Upper lobe of left lung (tissue), 6 donors: ENCODE measurements at regions not wholly inside any gene's neighbourhood (a gene's known extent, or its start where the extent isn't known, plus 50 kb on each side); places are given as distances from the start of the nearest gene placed in this dataset.

Experiments used
- ATAC-seq, 2 donors: fragments of 200-7000 bp; cut with Tn5 transposase; one replicate each; pipeline ENCODE4 v1.9.1; 2022; ENCODE audit warnings: mild to moderate bottlenecking in 2 of 2, moderate library complexity in 2 of 2; ENCODE audit not compliant: low FRiP score in 2 of 2
- DNase-seq, 2 donors: peaks; one replicate each; pipeline ENCODE4 v3.0.0-alpha.2; 2019 to 2020
- H3K27ac ChIP-seq, 4 donors: fragments of 200-600 bp; sonication (generic); one replicate each; pipeline ENCODE4 v1.5.1; 2016 to 2019
- H3K27me3 ChIP-seq, 4 donors: fragments of 200-600 bp; sonication (generic); one replicate each; pipeline ENCODE4 v1.5.1; 2017 to 2019
- H3K36me3 ChIP-seq, 4 donors: fragments of 200-600 bp; sonication (generic); one replicate each; pipeline ENCODE4 v1.5.1; 2016 to 2019
- H3K4me1 ChIP-seq, 4 donors: fragments of 200-600 bp; sonication (generic); one replicate each; pipeline ENCODE4 v1.5.1; 2018 to 2019
- H3K4me3 ChIP-seq, 4 donors: fragments of 200-600 bp; sonication (generic); one replicate each; pipeline ENCODE4 v1.5.1; 2017 to 2019; ENCODE audit warnings: mild to moderate bottlenecking in 2 of 4, moderate library complexity in 1 of 4
- H3K9me3 ChIP-seq, 4 donors: fragments of 200-600 bp; sonication (generic); one replicate each; pipeline ENCODE4 v1.5.1; 2018 to 2019
- CTCF ChIP-seq, 6 experiments: fragments of 450-650 bp in 4 of 6; fragments of 200-600 bp in 2 of 6; sonication (generic) in 2 of 6; IDR thresholded peaks; one replicate each; pipeline ENCODE4 v1.5.1; 2016 to 2019; ENCODE audit warnings: antibody characterized with exemption in 6 of 6
- EP300 ChIP-seq, 4 donors: sonication (generic); formaldehyde crosslinking; IDR thresholded peaks; one replicate each; pipeline ENCODE4 v1.5.1; 2017; ENCODE audit warnings: antibody characterized with exemption in 4 of 4, control low read depth in 2 of 4
- POLR2A ChIP-seq, 4 donors: fragments of 450-650 bp; IDR thresholded peaks; one replicate each; pipeline ENCODE4 v1.5.1; 2016 to 2017; ENCODE audit warnings: antibody characterized with exemption in 4 of 4, mild to moderate bottlenecking in 2 of 4
- POLR2AphosphoS5 ChIP-seq, 2 donors: sonication (generic); formaldehyde crosslinking; IDR thresholded peaks; one replicate each; pipeline ENCODE4 v1.5.1; 2017; ENCODE audit warnings: antibody characterized with exemption in 2 of 2
- WGBS, 2 donors: methylation state at CpG; one replicate each; pipeline ENCODE4 v1.1.5; 2017 to 2018; 5-methylcytosine and 5-hydroxymethylcytosine counted together
- donor health status: DM: no; HTN: no; CAD: no; lungs with moderate emphysema.
- donor health status: DM: no; HTN: yes; CAD: no; lungs with severe emphysema.

DNA sequence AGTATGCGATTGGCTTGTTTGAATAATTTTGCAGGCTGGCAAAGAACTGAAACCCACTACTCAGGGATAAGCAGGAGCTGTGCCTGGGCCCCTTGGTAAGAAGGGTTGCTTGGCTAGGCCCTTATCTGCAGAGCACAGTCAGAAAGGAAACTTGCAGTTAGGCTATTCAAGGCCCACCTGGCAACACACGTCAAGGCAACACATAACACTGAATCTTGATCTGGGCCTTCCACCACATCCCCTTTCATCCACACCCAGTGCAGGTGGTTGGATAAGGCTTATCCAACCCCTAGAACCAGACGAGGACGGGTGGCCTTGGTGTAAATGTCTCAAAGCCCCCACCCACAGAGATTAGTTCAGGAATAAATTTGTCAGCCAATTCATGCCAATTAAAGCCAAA is 72.8 kb upstream of the NEIL3 start:
- DNase-seq: no peak
- no peak for ATAC-seq
- no peak overlapping the region for H3K4me3 ChIP-seq
- H3K27me3 ChIP-seq: no peaks in the 10 kb centered on the region
- no peaks in the 10 kb centered on the region for H3K9me3 ChIP-seq
- no peak for TF ChIP-seq POLR2AphosphoS5 (IDR thresholded peaks at IDR 0.05)
- TF ChIP-seq EP300 (IDR thresholded peaks at IDR 0.05): no peak
- TF ChIP-seq CTCF (IDR thresholded peaks at IDR 0.05): no peak
- TF ChIP-seq POLR2A (IDR thresholded peaks at IDR 0.05): no peak
- 83 to 97% methylated on average over 4 of the region's 4 CpGs for WGBS, 2 donors
- H3K36me3 ChIP-seq: no peaks in the 10 kb centered on the region
- H3K4me1 ChIP-seq: no peaks in the 10 kb centered on the region
- no peak overlapping the region for H3K27ac ChIP-seq

GRCh38 chr4:177237291-177237690 is 72.4 kb upstream of the NEIL3 start:
- TF ChIP-seq POLR2AphosphoS5 (IDR thresholded peaks at IDR 0.05): no peak
- TF ChIP-seq CTCF (IDR thresholded peaks at IDR 0.05): no peak
- no peak for TF ChIP-seq POLR2A (IDR thresholded peaks at IDR 0.05)
- TF ChIP-seq EP300 (IDR thresholded peaks at IDR 0.05): no peak
- WGBS, 2 donors: 75 to 84% methylated on average over 2 of the region's 2 CpGs

GRCh38 chr4:177239477-177239876 is 70.2 kb upstream of the NEIL3 start:
- Histone ChIP-seq H3K36me3 (no peaks in the 10 kb centered on the region), H3K27me3 (no peaks in the 10 kb centered on the region), H3K27ac (no peak overlapping the region), H3K4me3 (no peak overlapping the region), H3K9me3 (no peaks in the 10 kb centered on the region), H3K4me1 (no peaks in the 10 kb centered on the region)
- ATAC-seq: no peak
- DNase-seq: no peak
- WGBS, 2 donors: 62 to 90% methylated on average over 1 of the region's 1 CpG
- no peak for TF ChIP-seq POLR2AphosphoS5 (IDR thresholded peaks at IDR 0.05)
- no peak for TF ChIP-seq POLR2A (IDR thresholded peaks at IDR 0.05)
- no peak for TF ChIP-seq EP300 (IDR thresholded peaks at IDR 0.05)
- TF ChIP-seq CTCF (IDR thresholded peaks at IDR 0.05): no peak

More at GRCh38 chr4:177237291-177237690, 72.4 kb upstream of the NEIL3 start:
- ATAC-seq (no peak), DNase-seq (no peak)
- H3K4me1 ChIP-seq: no peaks in the 10 kb centered on the region
- H3K27me3 ChIP-seq: no peaks in the 10 kb centered on the region
- H3K36me3 ChIP-seq: no peaks in the 10 kb centered on the region
- H3K4me3 ChIP-seq: no peak overlapping the region
- no peak overlapping the region for H3K27ac ChIP-seq
- no peaks in the 10 kb centered on the region for H3K9me3 ChIP-seq

DNA sequence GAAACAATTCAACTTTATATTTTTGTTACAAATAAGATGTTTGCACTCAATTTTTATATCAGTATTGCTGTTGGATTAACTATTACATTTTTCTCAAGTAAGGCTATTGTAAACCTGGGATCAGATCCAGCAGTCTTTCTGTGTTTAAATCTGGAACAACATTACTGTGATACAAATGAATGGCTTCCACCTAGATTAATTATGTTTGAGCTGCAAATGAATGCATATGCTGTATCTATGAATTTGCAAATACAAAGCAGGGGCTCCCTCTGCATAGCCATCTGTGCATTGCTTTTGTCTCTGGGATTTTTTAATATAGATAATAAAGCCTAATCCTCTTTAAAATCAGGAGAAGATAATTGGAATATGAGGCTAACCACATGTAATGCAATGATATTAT is 69.8 kb upstream of the NEIL3 start:
- Histone ChIP-seq H3K36me3 (no peaks in the 10 kb centered on the region), H3K27me3 (no peaks in the 10 kb centered on the region), H3K27ac (no peak overlapping the region), H3K4me1 (no peaks in the 10 kb centered on the region), H3K9me3 (no peaks in the 10 kb centered on the region), H3K4me3 (no peak overlapping the region)
- no peak for TF ChIP-seq POLR2A (IDR thresholded peaks at IDR 0.05)
- TF ChIP-seq POLR2AphosphoS5 (IDR thresholded peaks at IDR 0.05): no peak
- no peak for TF ChIP-seq EP300 (IDR thresholded peaks at IDR 0.05)
- no peak for TF ChIP-seq CTCF (IDR thresholded peaks at IDR 0.05)
- no peak for ATAC-seq
- no peak for DNase-seq

DNA sequence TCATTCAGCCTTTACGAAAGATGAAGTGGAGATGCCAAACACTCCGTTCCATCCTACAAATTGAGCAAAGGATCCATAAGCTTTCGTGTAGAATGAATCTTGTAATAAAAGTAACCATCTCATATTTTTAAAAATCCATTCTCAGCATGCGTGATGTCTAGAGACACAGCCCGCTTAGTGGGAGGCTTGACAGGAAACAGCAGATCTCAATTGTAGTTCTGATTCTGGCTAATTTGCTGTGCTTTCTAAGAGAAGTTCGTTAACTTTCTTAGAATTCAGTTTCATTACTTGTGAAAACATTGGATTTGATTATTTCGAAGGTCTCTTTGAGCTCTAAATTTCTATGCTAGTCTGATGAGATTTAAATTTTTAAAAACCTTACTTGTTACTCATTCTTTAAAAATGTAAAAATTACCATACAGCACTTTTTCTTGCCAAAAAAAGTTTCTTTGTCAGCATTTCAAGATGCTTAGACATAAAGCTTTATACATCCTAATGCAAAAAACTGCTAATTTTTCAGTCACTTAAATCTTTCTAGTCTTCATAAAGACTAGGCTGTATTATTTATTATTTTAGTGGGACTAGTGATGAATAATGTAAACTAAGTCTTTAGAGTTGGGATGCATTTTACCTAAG is 66.9 kb upstream of the NEIL3 start:
- Histone ChIP-seq H3K4me1 (no peaks in the 10 kb centered on the region), H3K27ac (no peak overlapping the region), H3K9me3 (no peaks in the 10 kb centered on the region), H3K36me3 (no peaks in the 10 kb centered on the region), H3K27me3 (no peaks in the 10 kb centered on the region), H3K4me3 (no peak overlapping the region)
- DNase-seq (no peak), ATAC-seq (no peak)
- WGBS, 2 donors: 80 to 86% methylated on average over 7 of the region's 7 CpGs
- TF ChIP-seq EP300 (IDR thresholded peaks at IDR 0.05): no peak
- no peak for TF ChIP-seq POLR2AphosphoS5 (IDR thresholded peaks at IDR 0.05)
- no peak for TF ChIP-seq CTCF (IDR thresholded peaks at IDR 0.05)
- no peak for TF ChIP-seq POLR2A (IDR thresholded peaks at IDR 0.05)
